ENCODE measurements at regions not wholly inside any gene's neighbourhood (a gene's known extent, or its start where the extent isn't known, plus 50 kb on each side); places are given as distances from the start of the nearest gene placed in this dataset.

- Histone ChIP-seq H3K27me3 (ENCODE audit: control insufficient read depth in 1 of 2, insufficient read depth in 2 of 2, low read length in 1 of 2) (no peaks in the 10 kb centered on the region), H3K27ac (ENCODE audit: low read depth in 1 of 2, low read length in 2 of 2) (no peak overlapping the region), H3K4me1 (ENCODE audit: control insufficient read depth in 1 of 2, insufficient read depth in 2 of 2, low read length in 2 of 2) (no peaks in the 10 kb centered on the region), H3K9me3 (ENCODE audit: control insufficient read depth, low read length) (no peaks in the 10 kb centered on the region), H3K36me3 (ENCODE audit: control insufficient read depth in 1 of 2, insufficient read depth in 2 of 2, low read length in 1 of 2) (no peaks in the 10 kb centered on the region), H3K4me3 (ENCODE audit: low read length in 2 of 2) (no peak overlapping the region)
- DNase-seq (no peak), ATAC-seq (ENCODE audit: low FRiP score) (no peak)
- WGBS, 2 donors = 92 to 93% methylated on average over 2 of the region's 2 CpGs
- intact Hi-C loops (cut with DNase I) = no loop called here
These were observed 1020.3 kb downstream of the NAALADL2 start for GRCh38 chr3:175879417-175879816.

GRCh38 chr3:175869404-175869803 is 1010.3 kb downstream of the NAALADL2 start:
- Histone ChIP-seq H3K4me3 (ENCODE audit: low read length in 2 of 2) (no peak overlapping the region), H3K36me3 (ENCODE audit: control insufficient read depth in 1 of 2, insufficient read depth in 2 of 2, low read length in 1 of 2) (no peaks in the 10 kb centered on the region), H3K27me3 (ENCODE audit: control insufficient read depth in 1 of 2, insufficient read depth in 2 of 2, low read length in 1 of 2) (no peaks in the 10 kb centered on the region), H3K4me1 (ENCODE audit: control insufficient read depth in 1 of 2, insufficient read depth in 2 of 2, low read length in 2 of 2) (no peaks in the 10 kb centered on the region), H3K27ac (ENCODE audit: low read depth in 1 of 2, low read length in 2 of 2) (no peak overlapping the region), H3K9me3 (ENCODE audit: control insufficient read depth, low read length) (no peaks in the 10 kb centered on the region)
- no peak for DNase-seq
- ATAC-seq (ENCODE audit: low FRiP score) = no peak
- intact Hi-C loops (cut with DNase I) = no loop called here
- 27 to 32% methylated on average over 1 of the region's 1 CpG for whole genome bisulfite sequencing, 2 donors

- ATAC-seq (ENCODE audit: low FRiP score) (no peak), DNase-seq (no peak)
- intact Hi-C loops (cut with DNase I) = no loop called here
- Histone ChIP-seq H3K36me3 (ENCODE audit: control insufficient read depth in 1 of 2, insufficient read depth in 2 of 2, low read length in 1 of 2) (no peaks in the 10 kb centered on the region), H3K4me1 (ENCODE audit: control insufficient read depth in 1 of 2, insufficient read depth in 2 of 2, low read length in 2 of 2) (no peaks in the 10 kb centered on the region), H3K27ac (ENCODE audit: low read depth in 1 of 2, low read length in 2 of 2) (no peak overlapping the region), H3K4me3 (ENCODE audit: low read length in 2 of 2) (no peak overlapping the region), H3K9me3 (ENCODE audit: control insufficient read depth, low read length) (no peaks in the 10 kb centered on the region), H3K27me3 (ENCODE audit: control insufficient read depth in 1 of 2, insufficient read depth in 2 of 2, low read length in 1 of 2) (no peaks in the 10 kb centered on the region)
- WGBS, 2 donors = 86 to 89% methylated on average over 1 of the region's 1 CpG
These were observed 1009.5 kb downstream of the NAALADL2 start for GRCh38 chr3:175868626-175869025.

GRCh38 chr3:175865724-175866123 is 1006.6 kb downstream of the NAALADL2 start:
- no peak overlapping the region for H3K4me3 ChIP-seq (ENCODE audit: low read length in 2 of 2)
- no peak overlapping the region for H3K27ac ChIP-seq (ENCODE audit: low read depth in 1 of 2, low read length in 2 of 2)
- H3K9me3 ChIP-seq (ENCODE audit: control insufficient read depth, low read length) = no peaks in the 10 kb centered on the region
- DNase-seq (no peak), ATAC-seq (ENCODE audit: low FRiP score) (no peak)
- WGBS, 2 donors = 37 to 64% methylated on average over 1 of the region's 1 CpG
- H3K27me3 ChIP-seq (ENCODE audit: control insufficient read depth in 1 of 2, insufficient read depth in 2 of 2, low read length in 1 of 2) = no peaks in the 10 kb centered on the region
- intact Hi-C loops (cut with DNase I) = no loop called here
- H3K36me3 ChIP-seq (ENCODE audit: control insufficient read depth in 1 of 2, insufficient read depth in 2 of 2, low read length in 1 of 2) = no peaks in the 10 kb centered on the region
- no peaks in the 10 kb centered on the region for H3K4me1 ChIP-seq (ENCODE audit: control insufficient read depth in 1 of 2, insufficient read depth in 2 of 2, low read length in 2 of 2)

GRCh38 chr3:175861916-175862315 is 1002.8 kb downstream of the NAALADL2 start:
- H3K9me3 ChIP-seq (ENCODE audit: control insufficient read depth, low read length) = no peaks in the 10 kb centered on the region
- no peaks in the 10 kb centered on the region for H3K36me3 ChIP-seq (ENCODE audit: control insufficient read depth in 1 of 2, insufficient read depth in 2 of 2, low read length in 1 of 2)
- WGBS, 2 donors = 46 to 48% methylated on average over 4 of the region's 4 CpGs
- intact Hi-C loops (cut with DNase I) = no loop called here
- no peaks in the 10 kb centered on the region for H3K27me3 ChIP-seq (ENCODE audit: control insufficient read depth in 1 of 2, insufficient read depth in 2 of 2, low read length in 1 of 2)
- DNase-seq = no peak
- no peak for ATAC-seq (ENCODE audit: low FRiP score)
- H3K27ac ChIP-seq (ENCODE audit: low read depth in 1 of 2, low read length in 2 of 2) = no peak overlapping the region
- no peak overlapping the region for H3K4me3 ChIP-seq (ENCODE audit: low read length in 2 of 2)
- no peaks in the 10 kb centered on the region for H3K4me1 ChIP-seq (ENCODE audit: control insufficient read depth in 1 of 2, insufficient read depth in 2 of 2, low read length in 2 of 2)

Small RNA genes lying in the stretch of these regions (microRNA-seq; reads per million reads assigned to microRNA genes)
- 5.0 to 11.9 reads per million in 2 donors for gene MIR7977

All from aorta (tissue), 5 donors.